Suprapubic skin (tissue), 4 donors: ENCODE measurements at regions not wholly inside any gene's neighbourhood (a gene's known extent, or its start where the extent isn't known, plus 50 kb on each side); places are given as distances from the start of the nearest gene placed in this dataset.

ENCODE experiments used
- DNase-seq, 2 donors: peaks; one replicate each; pipeline ENCODE4 v3.0.0-alpha.2; 2019; ENCODE audit warnings: low spot score in 2 of 2
- H3K27ac ChIP-seq: fragments of 200-600 bp; sonication (generic); one replicate; pipeline ENCODE4 v1.5.1; 2019
- H3K27me3 ChIP-seq: fragments of 200-600 bp; sonication (generic); one replicate; pipeline ENCODE4 v1.5.1; 2019
- H3K36me3 ChIP-seq: fragments of 200-600 bp; sonication (generic); one replicate; pipeline ENCODE4 v1.5.1; 2019
- H3K4me1 ChIP-seq: fragments of 200-600 bp; sonication (generic); one replicate; pipeline ENCODE4 v1.5.1; 2019
- H3K4me3 ChIP-seq: fragments of 200-600 bp; sonication (generic); one replicate; pipeline ENCODE4 v1.5.1; 2019; ENCODE audit warnings: mild to moderate bottlenecking
- H3K9me3 ChIP-seq: fragments of 200-600 bp; sonication (generic); one replicate; pipeline ENCODE4 v1.5.1; 2019
- CTCF ChIP-seq, 2 donors: fragments of 200-600 bp in 1 of 2; fragments of 450-650 bp in 1 of 2; sonication (generic) in 1 of 2; IDR thresholded peaks; one replicate each; pipeline ENCODE4 v1.5.1; 2016 to 2019; ENCODE audit warnings: antibody characterized with exemption in 2 of 2, mild to moderate bottlenecking in 1 of 2, moderate library complexity in 1 of 2
- EP300 ChIP-seq: sonication (generic); formaldehyde crosslinking; IDR thresholded peaks from one replicate; pipeline ENCODE4 v1.6.1; 2017; ENCODE audit warnings: antibody characterized with exemption
- POLR2A ChIP-seq, 2 donors: fragments of 450-650 bp; IDR thresholded peaks; one replicate each; pipeline ENCODE4 v1.6.1; 2017; ENCODE audit warnings: antibody characterized with exemption in 2 of 2, mild to moderate bottlenecking in 2 of 2, moderate library complexity in 2 of 2
- POLR2AphosphoS5 ChIP-seq, 3 donors: sonication (generic); formaldehyde crosslinking; IDR thresholded peaks; one replicate each; pipeline ENCODE4 v1.6.1; 2017; ENCODE audit warnings: antibody characterized with exemption in 3 of 3
- WGBS: methylation state at CpG from one replicate; pipeline ENCODE4 v1.1.5; 2018; 5-methylcytosine and 5-hydroxymethylcytosine counted together

- Histone ChIP-seq H3K4me3 (no peak overlapping the region), H3K36me3 (no peaks in the 10 kb centered on the region), H3K27me3 (no peaks in the 10 kb centered on the region), H3K27ac (no peak overlapping the region), H3K9me3 (peaks cover 4% of the 10 kb centered on the region), H3K4me1 (no peaks in the 10 kb centered on the region)
- TF ChIP-seq POLR2AphosphoS5 (IDR thresholded peaks at IDR 0.05) (no peak), EP300 (no peak), POLR2A (IDR thresholded peaks at IDR 0.05) (no peak), CTCF (IDR thresholded peaks at IDR 0.05) (no peak)
- 97% methylated on average over 1 of the region's 1 CpG for WGBS
- no peak for DNase-seq
Observed at GRCh38 chr13:58202099-58202498, 570.6 kb downstream of the PCDH17 start.

GRCh38 chr13:58207501-58207900, 576.0 kb downstream of the PCDH17 start:
- peaks cover 4% of the 10 kb centered on the region for H3K9me3 ChIP-seq
- no peak overlapping the region for H3K4me3 ChIP-seq
- DNase-seq = no peak
- H3K27me3 ChIP-seq = no peaks in the 10 kb centered on the region
- H3K27ac ChIP-seq = no peak overlapping the region
- H3K4me1 ChIP-seq = no peaks in the 10 kb centered on the region
- 79% methylated on average over 4 of the region's 4 CpGs for WGBS
- H3K36me3 ChIP-seq = no peaks in the 10 kb centered on the region
- no peak for TF ChIP-seq CTCF (IDR thresholded peaks at IDR 0.05)
- no peak for TF ChIP-seq POLR2A (IDR thresholded peaks at IDR 0.05)
- TF ChIP-seq EP300 = no peak
- no peak for TF ChIP-seq POLR2AphosphoS5 (IDR thresholded peaks at IDR 0.05)

DNA sequence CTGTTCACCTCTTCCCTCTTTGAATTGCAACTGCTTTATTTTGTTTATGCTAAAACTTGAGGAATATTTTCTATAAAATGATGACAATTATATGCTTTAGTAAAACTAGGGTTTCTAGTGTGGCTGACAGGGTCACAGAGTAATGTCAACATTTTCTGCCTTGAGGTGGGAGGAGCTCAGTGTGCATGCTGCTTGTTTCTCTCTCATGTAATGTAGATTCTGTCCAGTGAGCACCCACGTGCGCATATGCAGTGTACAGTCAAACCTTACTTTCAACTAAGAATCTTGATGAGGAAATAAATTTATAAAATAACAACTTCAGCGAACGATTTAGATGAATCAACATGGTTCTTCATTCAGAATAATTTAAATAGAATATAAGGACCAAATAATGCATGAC, 603.9 kb downstream of the PCDH17 start:
- H3K4me3 ChIP-seq = no peak overlapping the region
- no peak for TF ChIP-seq POLR2AphosphoS5 (IDR thresholded peaks at IDR 0.05)
- TF ChIP-seq EP300 = no peak
- no peak for TF ChIP-seq CTCF (IDR thresholded peaks at IDR 0.05)
- TF ChIP-seq POLR2A (IDR thresholded peaks at IDR 0.05) = no peak
- H3K9me3 ChIP-seq = no peaks in the 10 kb centered on the region
- no peaks in the 10 kb centered on the region for H3K36me3 ChIP-seq
- H3K27ac ChIP-seq = no peak overlapping the region
- no peak for DNase-seq
- 85% methylated on average over 4 of the region's 4 CpGs for WGBS
- H3K4me1 ChIP-seq = no peaks in the 10 kb centered on the region
- no peaks in the 10 kb centered on the region for H3K27me3 ChIP-seq

GRCh38 chr13:58238972-58239773, 607.6 kb downstream of the PCDH17 start:
- 91% methylated on average over 4 of the region's 10 CpGs for WGBS
- Histone ChIP-seq H3K36me3 (no peaks in the 10 kb centered on the region), H3K9me3 (no peaks in the 10 kb centered on the region), H3K4me1 (no peaks in the 10 kb centered on the region), H3K27ac (no peak overlapping the region), H3K4me3 (no peak overlapping the region), H3K27me3 (no peaks in the 10 kb centered on the region)
- TF ChIP-seq POLR2AphosphoS5 (IDR thresholded peaks at IDR 0.05) (no peak), CTCF (IDR thresholded peaks at IDR 0.05) (no peak), POLR2A (IDR thresholded peaks at IDR 0.05) (no peak), EP300 (no peak)
- DNase-seq = no peak

DNA sequence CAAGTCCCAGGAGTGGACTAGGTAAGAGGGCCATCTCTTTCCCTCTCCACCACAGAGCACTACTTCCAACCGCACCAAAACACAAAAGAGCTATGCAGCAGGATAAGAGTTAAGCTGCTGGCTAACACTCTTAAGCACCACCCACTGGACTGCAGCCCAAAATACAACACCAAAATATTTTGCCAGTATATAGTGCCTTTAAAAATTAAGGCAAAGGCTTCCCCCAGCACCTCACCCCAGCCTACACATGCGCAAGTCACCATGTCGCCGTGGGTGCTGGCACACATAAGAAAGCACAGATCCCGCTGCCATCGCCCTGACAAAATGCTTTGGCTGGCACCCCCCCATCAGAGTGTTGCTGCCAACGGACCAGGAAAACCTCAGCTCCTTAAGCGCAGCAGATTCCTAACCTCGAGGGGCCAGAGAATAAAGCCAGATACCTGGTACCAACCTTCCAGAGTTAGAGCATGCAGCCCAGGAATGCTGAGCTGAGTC, 608.3 kb downstream of the PCDH17 start:
- Histone ChIP-seq H3K4me3 (no peak overlapping the region), H3K9me3 (no peaks in the 10 kb centered on the region), H3K36me3 (no peaks in the 10 kb centered on the region), H3K27ac (no peak overlapping the region), H3K4me1 (no peaks in the 10 kb centered on the region), H3K27me3 (no peaks in the 10 kb centered on the region)
- 90% methylated on average over 9 of the region's 9 CpGs for WGBS
- DNase-seq = no peak
- no peak for TF ChIP-seq CTCF (IDR thresholded peaks at IDR 0.05)
- no peak for TF ChIP-seq POLR2A (IDR thresholded peaks at IDR 0.05)
- TF ChIP-seq EP300 = no peak
- TF ChIP-seq POLR2AphosphoS5 (IDR thresholded peaks at IDR 0.05) = no peak
